ENCODE measurements at regions not wholly inside any gene's neighbourhood (a gene's known extent, or its start where the extent isn't known, plus 50 kb on each side); places are given as distances from the start of the nearest gene placed in this dataset.

DNA sequence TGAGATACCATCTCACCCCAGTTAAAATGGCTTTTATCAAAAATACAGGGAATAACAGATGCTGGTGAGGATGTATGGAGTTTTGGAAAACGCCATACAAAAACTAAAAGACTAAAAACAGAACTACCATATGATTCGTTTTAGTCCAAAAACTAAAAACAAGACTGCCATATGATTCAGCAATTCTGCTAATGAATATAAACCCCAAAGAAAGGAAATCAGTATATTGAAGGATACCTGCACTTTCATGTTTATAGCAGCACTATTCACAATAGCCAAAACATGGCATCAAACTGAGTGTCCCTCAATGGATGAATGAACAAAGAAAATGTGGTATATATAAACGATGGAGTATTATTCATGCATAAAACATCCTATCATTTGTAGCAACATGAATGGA is 224.4 kb upstream of the MC4R start:
- no peak for TF ChIP-seq POLR2A (IDR thresholded peaks at IDR 0.05; ENCODE audit: extremely low read depth, insufficient read length)
- no peak for TF ChIP-seq CTCF (IDR thresholded peaks at IDR 0.05; ENCODE audit: low read depth, low read length)
- TF ChIP-seq MYC (IDR thresholded peaks at IDR 0.05; ENCODE audit: low read depth, low read length) = no peak
- TF ChIP-seq, protein P1, sequence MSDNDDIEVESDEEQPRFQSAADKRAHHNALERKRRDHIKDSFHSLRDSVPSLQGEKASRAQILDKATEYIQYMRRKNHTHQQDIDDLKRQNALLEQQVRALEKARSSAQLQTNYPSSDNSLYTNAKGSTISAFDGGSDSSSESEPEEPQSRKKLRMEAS (IDR thresholded peaks at IDR 0.05; ENCODE audit: low read depth, low read length) = no peak
- DNase-seq (ENCODE audit: low read depth) = no peak
- no peak overlapping the region for H3K4me3 ChIP-seq (ENCODE audit: low read depth, low read length)

GRCh38 chr18:60599267-60599666 is 226.7 kb upstream of the MC4R start:
- no peak overlapping the region for H3K4me3 ChIP-seq (ENCODE audit: low read depth, low read length)
- TF ChIP-seq, protein P1 (IDR thresholded peaks at IDR 0.05; ENCODE audit: low read depth, low read length) = no peak
- TF ChIP-seq CTCF (IDR thresholded peaks at IDR 0.05; ENCODE audit: low read depth, low read length) (no peak), MYC (IDR thresholded peaks at IDR 0.05; ENCODE audit: low read depth, low read length) (no peak), POLR2A (IDR thresholded peaks at IDR 0.05; ENCODE audit: extremely low read depth, insufficient read length) (no peak)
- DNase-seq (ENCODE audit: low read depth) = no peak

DNA sequence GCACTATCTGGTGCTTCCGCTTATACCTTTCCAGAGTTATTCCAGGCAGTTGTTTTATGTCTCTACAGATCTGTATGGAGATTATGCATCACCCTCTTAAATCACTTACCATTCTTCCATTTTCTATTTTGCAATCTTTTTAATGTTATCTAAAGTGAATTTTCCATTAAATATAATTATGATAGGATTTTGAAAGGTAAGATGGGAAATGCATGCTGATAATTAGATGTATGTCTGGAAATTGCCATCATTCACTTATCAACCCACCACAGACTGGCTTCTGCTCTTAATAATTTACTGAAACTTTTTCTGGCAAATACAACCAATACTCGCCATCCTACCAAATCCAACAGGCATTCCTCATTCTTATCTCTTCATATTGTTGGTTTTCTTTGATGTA is 227.4 kb upstream of the MC4R start:
- no peak for DNase-seq (ENCODE audit: low read depth)
- TF ChIP-seq POLR2A (IDR thresholded peaks at IDR 0.05; ENCODE audit: extremely low read depth, insufficient read length) (no peak), CTCF (IDR thresholded peaks at IDR 0.05; ENCODE audit: low read depth, low read length) (no peak), MYC (IDR thresholded peaks at IDR 0.05; ENCODE audit: low read depth, low read length) (no peak)
- TF ChIP-seq, protein P1 (IDR thresholded peaks at IDR 0.05; ENCODE audit: low read depth, low read length) = no peak
- H3K4me3 ChIP-seq (ENCODE audit: low read depth, low read length) = no peak overlapping the region

DNA sequence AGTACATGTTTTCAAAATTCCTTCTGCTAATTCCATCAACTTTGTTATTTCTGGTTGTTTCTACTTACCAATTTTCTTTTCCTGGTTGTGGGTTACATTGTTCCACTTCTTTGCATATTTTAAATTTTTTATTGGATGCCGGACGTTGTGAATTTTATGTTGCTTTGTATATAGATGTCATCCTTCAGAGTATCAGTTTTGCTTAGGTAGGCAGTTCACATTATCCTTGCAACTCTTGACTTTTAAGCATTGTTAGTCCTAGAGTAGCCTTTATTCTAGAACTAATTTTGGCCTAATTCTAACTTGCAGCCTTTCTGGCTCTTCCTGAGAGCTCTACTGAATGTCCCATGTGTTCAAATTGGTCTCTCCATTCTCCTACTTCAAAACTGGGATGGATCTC is 228.7 kb upstream of the MC4R start:
- TF ChIP-seq POLR2A (IDR thresholded peaks at IDR 0.05; ENCODE audit: extremely low read depth, insufficient read length) (no peak), MYC (IDR thresholded peaks at IDR 0.05; ENCODE audit: low read depth, low read length) (no peak), CTCF (IDR thresholded peaks at IDR 0.05; ENCODE audit: low read depth, low read length) (no peak)
- TF ChIP-seq, protein P1 (IDR thresholded peaks at IDR 0.05; ENCODE audit: low read depth, low read length) = no peak
- no peak for DNase-seq (ENCODE audit: low read depth)
- no peak overlapping the region for H3K4me3 ChIP-seq (ENCODE audit: low read depth, low read length)

GRCh38 chr18:60623331-60623730 is 250.8 kb upstream of the MC4R start:
- H3K4me3 ChIP-seq (ENCODE audit: low read depth, low read length) = no peak overlapping the region
- no peak for TF ChIP-seq POLR2A (IDR thresholded peaks at IDR 0.05; ENCODE audit: extremely low read depth, insufficient read length)
- no peak for TF ChIP-seq MYC (IDR thresholded peaks at IDR 0.05; ENCODE audit: low read depth, low read length)
- no peak for TF ChIP-seq CTCF (IDR thresholded peaks at IDR 0.05; ENCODE audit: low read depth, low read length)
- TF ChIP-seq, protein P1 (IDR thresholded peaks at IDR 0.05; ENCODE audit: low read depth, low read length) = no peak
- DNase-seq (ENCODE audit: low read depth) = no peak

GRCh38 chr18:60624207-60624606 is 251.6 kb upstream of the MC4R start:
- no peak for TF ChIP-seq POLR2A (IDR thresholded peaks at IDR 0.05; ENCODE audit: extremely low read depth, insufficient read length)
- no peak for TF ChIP-seq CTCF (IDR thresholded peaks at IDR 0.05; ENCODE audit: low read depth, low read length)
- TF ChIP-seq, protein P1 (IDR thresholded peaks at IDR 0.05; ENCODE audit: low read depth, low read length) = no peak
- TF ChIP-seq MYC (IDR thresholded peaks at IDR 0.05; ENCODE audit: low read depth, low read length) = no peak
- no peak for DNase-seq (ENCODE audit: low read depth)
- no peak overlapping the region for H3K4me3 ChIP-seq (ENCODE audit: low read depth, low read length)

Measured in NB4 (cell line).